H1 (cell line): ENCODE measurements at regions not wholly inside any gene's neighbourhood (a gene's known extent, or its start where the extent isn't known, plus 50 kb on each side); places are given as distances from the start of the nearest gene placed in this dataset.
"Not testable (repeated sequence)": the region's sequence is repeated elsewhere in the genome, so short reads cannot be mapped to it uniquely, and the experiment has no call there.

Experiments used
- ASH2L ChIP-seq: fragments of 200-600, 300-600 bp; sonication (generic); IDR thresholded peaks from one replicate; pipeline ENCODE4 v1.7.1; 2017; ENCODE audit warnings: low read length
- BACH1 ChIP-seq: IDR thresholded peaks from 2 replicates; pipeline ENCODE4 v1.6.1; 2012; ENCODE audit warnings: low read length, improper control_type of control experiment
- EZH2 ChIP-seq: fragments of 200-600 bp; sonication (generic); IDR thresholded peaks from 2 replicates; pipeline ENCODE4 v1.7.1; 2012; ENCODE audit warnings: low read depth, mild to moderate bottlenecking, moderate library complexity, low read length, inconsistent platforms; ENCODE audit not compliant: severe bottlenecking
- GTF2F1 ChIP-seq: IDR thresholded peaks from 2 replicates; pipeline ENCODE4 v1.6.1; 2012; ENCODE audit warnings: low read depth, low read length, improper control_type of control experiment, borderline replicate concordance
- KDM1A ChIP-seq: fragments of 200-600, 300-600 bp; sonication (generic); IDR thresholded peaks from 2 replicates; pipeline ENCODE4 v1.7.1; 2016; ENCODE audit warnings: mild to moderate bottlenecking, low read length, borderline replicate concordance
- RAD21 ChIP-seq, 2 experiments: IDR thresholded peaks in 1 of 2; conservative IDR thresholded peaks in 1 of 2; 2 replicates each; pipeline ENCODE4 v1.6.1; 2011; ENCODE audit warnings: low read depth in 2 of 2, low read length in 2 of 2, improper control_type of control experiment in 1 of 2, inconsistent platforms in 1 of 2, mild to moderate bottlenecking in 1 of 2, moderate library complexity in 1 of 2
- RFX5 ChIP-seq: IDR thresholded peaks from 2 replicates; pipeline ENCODE4 v1.6.1; 2011; ENCODE audit warnings: low read depth, low read length, improper control_type of control experiment, borderline replicate concordance
- SIX5 ChIP-seq: IDR thresholded peaks from 2 replicates; pipeline ENCODE4 v1.6.1; 2011; ENCODE audit warnings: mild to moderate bottlenecking, low read depth, low read length
- SUZ12 ChIP-seq: fragments of 200-600 bp; sonication (generic); IDR thresholded peaks from 2 replicates; pipeline ENCODE4 v1.6.1; 2012; ENCODE audit warnings: mild to moderate bottlenecking, inconsistent platforms, low read length, moderate library complexity, mixed read lengths
- TF ChIP-seq, protein P1 (sequence below), 3 experiments: IDR thresholded peaks; 1 replicate in 2 of 3; 2 replicates in 1 of 3; pipeline versions ENCODE4 v1.5.1 to v1.6.1; 2011; ENCODE audit warnings: low read length in 3 of 3, mild to moderate bottlenecking in 3 of 3, inconsistent platforms in 2 of 3, low read depth in 1 of 3, moderate library complexity in 1 of 3; ENCODE audit not compliant: insufficient read depth in 1 of 3; ENCODE audit errors: control extremely low read depth in 1 of 3

DNA sequence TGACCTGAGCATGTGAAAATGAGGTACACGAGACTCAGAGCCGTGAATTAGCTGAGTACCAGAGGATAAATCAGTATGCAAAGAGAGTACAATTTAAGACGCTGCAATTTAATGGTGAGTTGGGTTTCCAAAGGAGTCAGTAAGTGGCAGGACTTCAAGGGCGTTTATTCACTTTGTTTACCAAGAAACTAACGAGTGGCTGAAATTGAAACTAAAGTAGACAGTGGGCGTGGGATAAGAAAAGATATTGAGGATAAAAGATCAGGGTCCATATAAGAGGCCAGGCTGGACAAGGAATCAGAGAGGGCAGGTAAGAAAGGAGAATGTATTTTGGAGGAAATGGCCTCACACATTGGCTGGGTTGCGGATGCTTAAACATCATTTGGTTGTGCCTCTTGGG is 346.9 kb upstream of the SPATA31A3 start:
- not testable (repeated sequence) for TF ChIP-seq SUZ12; SIX5; ASH2L; BACH1; RAD21 (IDR thresholded peaks at IDR 0.05 in 1 of 2, conservative IDR thresholded peaks at IDR 0.05 in 1 of 2; ENCODE audit: low read depth in 2 of 2, low read length in 2 of 2); EZH2; KDM1A; GTF2F1; RFX5
- TF ChIP-seq, protein P1, sequence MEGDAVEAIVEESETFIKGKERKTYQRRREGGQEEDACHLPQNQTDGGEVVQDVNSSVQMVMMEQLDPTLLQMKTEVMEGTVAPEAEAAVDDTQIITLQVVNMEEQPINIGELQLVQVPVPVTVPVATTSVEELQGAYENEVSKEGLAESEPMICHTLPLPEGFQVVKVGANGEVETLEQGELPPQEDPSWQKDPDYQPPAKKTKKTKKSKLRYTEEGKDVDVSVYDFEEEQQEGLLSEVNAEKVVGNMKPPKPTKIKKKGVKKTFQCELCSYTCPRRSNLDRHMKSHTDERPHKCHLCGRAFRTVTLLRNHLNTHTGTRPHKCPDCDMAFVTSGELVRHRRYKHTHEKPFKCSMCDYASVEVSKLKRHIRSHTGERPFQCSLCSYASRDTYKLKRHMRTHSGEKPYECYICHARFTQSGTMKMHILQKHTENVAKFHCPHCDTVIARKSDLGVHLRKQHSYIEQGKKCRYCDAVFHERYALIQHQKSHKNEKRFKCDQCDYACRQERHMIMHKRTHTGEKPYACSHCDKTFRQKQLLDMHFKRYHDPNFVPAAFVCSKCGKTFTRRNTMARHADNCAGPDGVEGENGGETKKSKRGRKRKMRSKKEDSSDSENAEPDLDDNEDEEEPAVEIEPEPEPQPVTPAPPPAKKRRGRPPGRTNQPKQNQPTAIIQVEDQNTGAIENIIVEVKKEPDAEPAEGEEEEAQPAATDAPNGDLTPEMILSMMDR (IDR thresholded peaks at IDR 0.05; ENCODE audit: control extremely low read depth in 1 of 3, insufficient read depth in 1 of 3, low read depth in 1 of 3, low read length in 3 of 3): not testable (repeated sequence)
